Activated CD4-positive, alpha-beta T cell treated with anti-CD3 and anti-CD28 coated beads, Interleukin-2, amount 50 U/mL, for 48 hours (primary cell): ENCODE measurements at regions not wholly inside any gene's neighbourhood (a gene's known extent, or its start where the extent isn't known, plus 50 kb on each side); places are given as distances from the start of the nearest gene placed in this dataset.

Experiments used
- DNase-seq, 2 experiments: peaks; one replicate each; pipeline ENCODE4 v3.0.0-alpha.2; 2020

GRCh38 chr15:100737214-100737613 lies 134.8 kb downstream of the ASB7 start:
- DNase-seq: no peak

- DNase-seq: no peak
These were observed 136.2 kb downstream of the ASB7 start for GRCh38 chr15:100738614-100739013.

- DNase-seq: no peak
These were observed 137.7 kb downstream of the ASB7 start for GRCh38 chr15:100740138-100740537.

GRCh38 chr15:100751585-100751984 lies 128.0 kb upstream of the ALDH1A3 start:
- DNase-seq: no peak

- no peak for DNase-seq
These were observed 126.1 kb upstream of the ALDH1A3 start for GRCh38 chr15:100753503-100753902.

GRCh38 chr15:100757661-100758060 lies 122.0 kb upstream of the ALDH1A3 start:
- no peak for DNase-seq

- DNase-seq: no peak
These were observed 121.1 kb upstream of the ALDH1A3 start for GRCh38 chr15:100758555-100758954.

- no peak for DNase-seq
These were observed 120.5 kb upstream of the ALDH1A3 start for GRCh38 chr15:100759106-100759505.

GRCh38 chr15:100759698-100760356 lies 119.8 kb upstream of the ALDH1A3 start:
- DNase-seq: no peak

GRCh38 chr15:100760357-100760903 lies 119.2 kb upstream of the ALDH1A3 start:
- no peak for DNase-seq

GRCh38 chr15:100761290-100761935 lies 118.2 kb upstream of the ALDH1A3 start:
- DNase-seq: no peak

- DNase-seq: no peak
These were observed 117.3 kb upstream of the ALDH1A3 start for GRCh38 chr15:100762289-100762688.

GRCh38 chr15:100762913-100763834 lies 116.5 kb upstream of the ALDH1A3 start:
- no peak for DNase-seq

- no peak for DNase-seq
These were observed 115.5 kb upstream of the ALDH1A3 start for GRCh38 chr15:100763835-100764750.

- no peak for DNase-seq
These were observed 114.7 kb upstream of the ALDH1A3 start for GRCh38 chr15:100764778-100765466.

- DNase-seq: no peak
These were observed 114.0 kb upstream of the ALDH1A3 start for GRCh38 chr15:100765467-100766241.

- DNase-seq: no peak
These were observed 113.2 kb upstream of the ALDH1A3 start for GRCh38 chr15:100766243-100767000.

GRCh38 chr15:100767001-100767825 lies 112.4 kb upstream of the ALDH1A3 start:
- DNase-seq: no peak

- DNase-seq: no peak
These were observed 111.1 kb upstream of the ALDH1A3 start for GRCh38 chr15:100768501-100768931.
